ENCODE measurements at regions not wholly inside any gene's neighbourhood (a gene's known extent, or its start where the extent isn't known, plus 50 kb on each side); places are given as distances from the start of the nearest gene placed in this dataset.

GRCh38 chr2:75287624-75288316 lies 88.5 kb upstream of the TACR1 start:
- H3K4me3 ChIP-seq: no peak overlapping the region
- H3K9me3 ChIP-seq (replicated peaks; ENCODE audit: control insufficient read depth, insufficient read depth, low read length): no peaks in the 10 kb centered on the region; the same call in 1 of the 3 replicates
- FAIRE-seq: no peak
- DNase-seq (ENCODE audit: low read depth, low spot score): no peak
- H3K36me3 ChIP-seq (ENCODE audit: control insufficient read depth in 2 of 2, insufficient read depth in 2 of 2, low read length in 1 of 2): no peaks in the 10 kb centered on the region
- 0 out of 4 replicates have a peak, but pooled peaks of 1 of the 2 experiments have one; percentile 16 for TF ChIP-seq EP300 (IDR thresholded peaks at IDR 0.05; ENCODE audit: borderline replicate concordance in 1 of 2, control insufficient read depth in 1 of 2, low read depth in 2 of 2, low read length in 2 of 2)
- no peak for TF ChIP-seq ATF3 (IDR thresholded peaks at IDR 0.05; ENCODE audit: borderline replicate concordance, extremely low read depth, low read depth, low read length)
- in situ Hi-C loops (cut with MboI): no loop called here
- H3K9ac ChIP-seq (ENCODE audit: control insufficient read depth, insufficient read depth, low read length): no peak overlapping the region
- peak; percentile 81 for ATAC-seq
- SMC1A ChIA-PET (ENCODE audit: uncharacterized antibody, unreplicated experiment): interaction anchor here (0.8 to 1.7 kb wide), 6 partner anchors 25 to 321 kb away, joined by 3 to 7 read pairs (median 4); no protein-coding TSS in a partner anchor
- POLR2A ChIA-PET: no interaction called here
- 0 out of 2 replicates have a peak overlapping the region, but pooled peaks have one; percentile 14 for H3K4me2 ChIP-seq (ENCODE audit: control insufficient read depth, insufficient read depth)
- WGBS (ENCODE audit: insufficient coverage, insufficient replicate concordance, low lambda C conversion rate, missing lambda C conversion rate): 0% methylated on average over 1 of the region's 1 CpG
- H3K4me1 ChIP-seq (ENCODE audit: control insufficient read depth, insufficient read depth, low read length): peaks cover 12% of the 10 kb centered on the region
- BruUV-seq (replicated peaks): no TSS peak
- RAD21 ChIA-PET (ENCODE audit: unreplicated experiment): interaction anchor here (0.7 to 1.0 kb wide), 3 partner anchors 117 to 321 kb away, joined by 3 read pairs; no protein-coding TSS in a partner anchor
- no peaks in the 10 kb centered on the region for H3K27me3 ChIP-seq (replicated peaks in 1 of 2; ENCODE audit: control insufficient read depth in 2 of 2, insufficient read depth in 2 of 2, low read length in 1 of 2)
- peak overlapping the region; percentile 8; the same call in 1 of the 2 replicates for H2AFZ ChIP-seq (ENCODE audit: control insufficient read depth, low read depth, low read length)
- intact Hi-C loops (cut with micrococcal nuclease; ENCODE audit: unreplicated experiment): no loop called here
- no peaks in the 10 kb centered on the region for H4K20me1 ChIP-seq (ENCODE audit: control insufficient read depth, insufficient read depth)
- no peaks in the 10 kb centered on the region for H3K79me2 ChIP-seq (ENCODE audit: control insufficient read depth, insufficient read depth, low read length)
- CTCF ChIA-PET: interaction anchor here (0.7 to 1.8 kb wide), 3 partner anchors 9 to 224 kb away, joined by 3 to 5 read pairs (median 3); partner anchors contain the start of gene TACR1
- peak overlapping the region; percentile 40 for H3K27ac ChIP-seq (ENCODE audit: control insufficient read depth, insufficient read depth)

GRCh38 chr2:75284345-75284744 lies 85.0 kb upstream of the TACR1 start:
- no peaks in the 10 kb centered on the region for H3K9me3 ChIP-seq (replicated peaks; ENCODE audit: control insufficient read depth, insufficient read depth, low read length)
- TF ChIP-seq SMAD1 (IDR thresholded peaks at IDR 0.05; ENCODE audit: low read depth, partially characterized antibody) (no peak), E2F8 (IDR thresholded peaks at IDR 0.05; ENCODE audit: low read depth, partially characterized antibody) (no peak), TCF12 (IDR thresholded peaks at IDR 0.05; ENCODE audit: low read depth, low read length) (no peak), SPI1 (IDR thresholded peaks at IDR 0.05; ENCODE audit: borderline replicate concordance, insufficient read depth, low read depth, low read length) (peak; percentile 44; the same call in 1 of the 2 replicates), SKIL (IDR thresholded peaks at IDR 0.05; ENCODE audit: low read depth, poor library complexity, severe bottlenecking) (no peak), BHLHE40 (IDR thresholded peaks at IDR 0.05; ENCODE audit: borderline replicate concordance in 1 of 2, low read depth in 2 of 2, low read length in 1 of 2) (no peak)

More at GRCh38 chr2:75284345-75284744, 85.0 kb upstream of the TACR1 start:
- ChIA-PET CTCF (interaction anchor here (1.0 kb wide), 1 partner anchor 148 kb away, joined by 3 read pairs; no protein-coding TSS in a partner anchor), RAD21 (ENCODE audit: unreplicated experiment) (no interaction called here), POLR2A (interaction anchor here (0.9 kb wide), 1 partner anchor 18 kb away, joined by 3 read pairs; no protein-coding TSS in a partner anchor), SMC1A (ENCODE audit: uncharacterized antibody, unreplicated experiment) (no interaction called here)
- no peaks in the 10 kb centered on the region for H4K20me1 ChIP-seq (ENCODE audit: control insufficient read depth, insufficient read depth)
- ATAC-seq (peak; percentile 67), DNase-seq (ENCODE audit: low read depth, low spot score) (no peak), FAIRE-seq (no peak)
- H3K4me1 ChIP-seq (ENCODE audit: control insufficient read depth, insufficient read depth, low read length): peaks cover 12% of the 10 kb centered on the region
- no peak overlapping the region for H3K9ac ChIP-seq (ENCODE audit: control insufficient read depth, insufficient read depth, low read length)
- WGBS (ENCODE audit: insufficient coverage, insufficient replicate concordance, low lambda C conversion rate, missing lambda C conversion rate): 34% methylated on average over 2 of the region's 2 CpGs
- H2AFZ ChIP-seq (ENCODE audit: control insufficient read depth, low read depth, low read length): no peak overlapping the region
- no TSS peak for BruUV-seq (replicated peaks)
- no peak overlapping the region for H3K4me2 ChIP-seq (ENCODE audit: control insufficient read depth, insufficient read depth)
- H3K27me3 ChIP-seq (replicated peaks in 1 of 2; ENCODE audit: control insufficient read depth in 2 of 2, insufficient read depth in 2 of 2, low read length in 1 of 2): no peaks in the 10 kb centered on the region
- no peak overlapping the region for H3K4me3 ChIP-seq
- in situ Hi-C loops (cut with MboI): no loop called here
- H3K79me2 ChIP-seq (ENCODE audit: control insufficient read depth, insufficient read depth, low read length): no peaks in the 10 kb centered on the region
- intact Hi-C loops (cut with micrococcal nuclease; ENCODE audit: unreplicated experiment): no loop called here
- H3K27ac ChIP-seq (ENCODE audit: control insufficient read depth, insufficient read depth): no peak overlapping the region
- H3K36me3 ChIP-seq (ENCODE audit: control insufficient read depth in 2 of 2, insufficient read depth in 2 of 2, low read length in 1 of 2): no peaks in the 10 kb centered on the region

Data from GM12878 (cell line).